Stimulated activated CD4-positive, alpha-beta T cell treated with anti-CD3 and anti-CD28 coated beads, Interleukin-15, amount 100 ng/mL, for 24 hours (primary cell): ENCODE measurements at regions not wholly inside any gene's neighbourhood (a gene's known extent, or its start where the extent isn't known, plus 50 kb on each side); places are given as distances from the start of the nearest gene placed in this dataset.
"Not testable (repeated sequence)": the region's sequence is repeated elsewhere in the genome, so short reads cannot be mapped to it uniquely, and the experiment has no call there.

Source experiments
- DNase-seq: peaks from one replicate; pipeline ENCODE4 v3.0.0-alpha.2; 2020

- DNase-seq = no peak
These were observed 171.4 kb downstream of the TMTC3 start for GRCh38 chr12:88313554-88313953.

GRCh38 chr12:88314706-88315105, 172.6 kb downstream of the TMTC3 start:
- no peak for DNase-seq

GRCh38 chr12:88318726-88319125, 176.6 kb downstream of the TMTC3 start:
- no peak for DNase-seq

GRCh38 chr12:88325076-88325815, 183.1 kb downstream of the TMTC3 start:
- DNase-seq = no peak

GRCh38 chr12:88325816-88326189, 183.7 kb downstream of the TMTC3 start:
- DNase-seq = no peak

- DNase-seq = no peak
These were observed 185.2 kb downstream of the TMTC3 start for GRCh38 chr12:88327276-88327675.

- DNase-seq = no peak
These were observed 186.0 kb downstream of the TMTC3 start for GRCh38 chr12:88328090-88328489.

- no peak for DNase-seq
These were observed 187.7 kb downstream of the TMTC3 start for GRCh38 chr12:88329833-88330232.

- no peak for DNase-seq
These were observed 192.2 kb downstream of the TMTC3 start for GRCh38 chr12:88334271-88334670.

- DNase-seq = no peak
These were observed 194.1 kb downstream of the TMTC3 start for GRCh38 chr12:88336076-88336739.

- no peak for DNase-seq
These were observed 196.4 kb downstream of the TMTC3 start for GRCh38 chr12:88338486-88338885.

GRCh38 chr12:88339254-88339949, 197.3 kb downstream of the TMTC3 start:
- DNase-seq = no peak

GRCh38 chr12:88339966-88340365, 197.9 kb downstream of the TMTC3 start:
- DNase-seq = no peak

- no peak for DNase-seq
These were observed 200.2 kb downstream of the TMTC3 start for GRCh38 chr12:88342251-88342806.

- no peak for DNase-seq
These were observed 209.0 kb downstream of the TMTC3 start for GRCh38 chr12:88351146-88351545.

GRCh38 chr12:88354691-88355090, 212.6 kb downstream of the TMTC3 start:
- DNase-seq = no peak

- no peak for DNase-seq
These were observed 218.2 kb downstream of the TMTC3 start for GRCh38 chr12:88360343-88360742.

GRCh38 chr12:88361493-88361892, 218.8 kb downstream of the KITLG start:
- no peak for DNase-seq

- DNase-seq = no peak
These were observed 217.8 kb downstream of the KITLG start for GRCh38 chr12:88362439-88362838.

GRCh38 chr12:88365403-88365802, 214.9 kb downstream of the KITLG start:
- no peak for DNase-seq

GRCh38 chr12:88366101-88366500, 214.2 kb downstream of the KITLG start:
- no peak for DNase-seq

GRCh38 chr12:88367231-88367630, 213.0 kb downstream of the KITLG start:
- DNase-seq = no peak

GRCh38 chr12:88368077-88368476, 212.2 kb downstream of the KITLG start:
- not testable (repeated sequence) for DNase-seq
